Stomach (tissue), 8 donors: ENCODE measurements at regions not wholly inside any gene's neighbourhood (a gene's known extent, or its start where the extent isn't known, plus 50 kb on each side); places are given as distances from the start of the nearest gene placed in this dataset.

ENCODE experiments used
- DNase-seq, 2 donors: peaks; one replicate each; pipeline versions ENCODE4 v3.0.0 to v3.0.0-alpha.2; 2013 to 2019
- H3K27ac ChIP-seq, 5 donors: fragments of 200-600 bp in 4 of 5; sonication (generic) in 4 of 5; one replicate each; pipeline ENCODE4 v1.5.1; 2013 to 2019; ENCODE audit warnings: mild to moderate bottlenecking in 1 of 5, moderate library complexity in 1 of 5
- H3K27me3 ChIP-seq, 3 donors: fragments of 200-600 bp; sonication (generic); one replicate each; pipeline ENCODE4 v1.5.1; 2017 to 2019; ENCODE audit warnings: mixed run types in 1 of 3
- H3K36me3 ChIP-seq, 4 donors: fragments of 200-600 bp; sonication (generic); 1 replicate in 3 of 4; 2 replicates in 1 of 4; pipeline ENCODE4 v1.5.1; 2016 to 2019
- H3K4me1 ChIP-seq, 4 donors: fragments of 200-600 bp; sonication (generic); one replicate each; pipeline ENCODE4 v1.5.1; 2016 to 2019
- H3K4me3 ChIP-seq, 4 donors: fragments of 200-600 bp; sonication (generic) in 3 of 4; one replicate each; pipeline ENCODE4 v1.5.1; 2016 to 2019; ENCODE audit warnings: mild to moderate bottlenecking in 1 of 4
- H3K9me3 ChIP-seq, 4 donors: fragments of 200-600 bp; sonication (generic); one replicate each; pipeline ENCODE4 v1.5.1; 2016 to 2019
- CTCF ChIP-seq, 7 experiments: fragments of 450-650 bp in 4 of 7; fragments of 200-600 bp in 3 of 7; sonication (generic) in 3 of 7; IDR thresholded peaks; one replicate each; pipeline ENCODE4 v1.5.1; 2016 to 2019; ENCODE audit warnings: antibody characterized with exemption in 7 of 7, control low read depth in 2 of 7, mild to moderate bottlenecking in 1 of 7
- EP300 ChIP-seq: sonication (generic); formaldehyde crosslinking; IDR thresholded peaks from one replicate; pipeline ENCODE4 v1.6.1; 2017; ENCODE audit warnings: antibody characterized with exemption
- POLR2A ChIP-seq, 4 donors: fragments of 450-650 bp; IDR thresholded peaks; one replicate each; pipeline ENCODE4 v1.6.1; 2016; ENCODE audit warnings: antibody characterized with exemption in 4 of 4, control low read depth in 2 of 4, mild to moderate bottlenecking in 1 of 4, moderate library complexity in 1 of 4
- POLR2AphosphoS5 ChIP-seq, 3 donors: sonication (generic); formaldehyde crosslinking; IDR thresholded peaks; one replicate each; pipeline ENCODE4 v1.6.1; 2016; ENCODE audit warnings: antibody characterized with exemption in 3 of 3
- WGBS, 5 donors: extraction: QIAGEN DNeasy Blood & Tissue Kit in 3 of 5; methylation state at CpG; one replicate each; pipeline versions ENCODE4 v1.1.5 to v1.1.7; 2013 to 2018; 5-methylcytosine and 5-hydroxymethylcytosine counted together
- intact Hi-C: fragments of 100-400 bp; cut with DNase I; formaldehyde crosslinking; loops from one replicate; pipeline ENCODE4 v1.15.1; 2023; ENCODE audit warnings: low total_unique reads
- donor health status: healthy with polysubstance abuse.
- donor health status: Bipolar disorder and iron deficiency.
- donor health status: healthy.

GRCh38 chr4:62226082-62226481 lies 1026.0 kb downstream of the ADGRL3 start:
- H3K27ac ChIP-seq = no peak overlapping the region
- 51 to 78% (median 60%) methylated on average over 3 of the region's 3 CpGs for WGBS, 5 donors
- TF ChIP-seq POLR2A (IDR thresholded peaks at IDR 0.05) (no peak), CTCF (IDR thresholded peaks at IDR 0.05) (no peak), POLR2AphosphoS5 (IDR thresholded peaks at IDR 0.05) (no peak), EP300 (no peak)
- H3K27me3 ChIP-seq = no peaks in the 10 kb centered on the region
- H3K4me3 ChIP-seq = no peak overlapping the region
- no peaks in the 10 kb centered on the region for H3K36me3 ChIP-seq
- DNase-seq = peak in 1 of 2 donors; percentile 10
- H3K9me3 ChIP-seq = peaks cover 0 to 4% (median under 1%) of the 10 kb centered on the region in 4 donors
- intact Hi-C loops = no loop called here
- H3K4me1 ChIP-seq = no peaks in the 10 kb centered on the region

DNA sequence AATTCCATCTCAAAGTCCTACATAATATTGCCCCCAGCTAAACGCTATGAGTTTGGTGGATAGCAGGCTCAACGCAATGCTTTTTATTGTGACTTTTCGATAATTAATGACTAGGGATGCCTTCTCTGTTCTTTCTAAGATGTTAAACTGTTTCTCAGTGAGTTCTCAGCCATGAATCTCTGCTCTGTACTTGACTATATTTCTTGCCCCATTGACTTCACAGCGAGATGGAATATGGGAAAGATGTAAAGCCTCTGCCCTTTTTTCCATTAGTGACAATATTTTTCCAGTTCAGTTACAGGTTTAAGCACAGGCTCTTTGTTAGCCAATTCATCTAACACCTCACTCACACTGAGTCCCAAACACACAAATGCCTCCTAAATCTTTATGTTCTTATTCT lies 1022.0 kb downstream of the ADGRL3 start:
- Histone ChIP-seq H3K4me3 (no peak overlapping the region), H3K36me3 (no peaks in the 10 kb centered on the region), H3K9me3 (no peaks in the 10 kb centered on the region), H3K27me3 (no peaks in the 10 kb centered on the region), H3K4me1 (no peaks in the 10 kb centered on the region), H3K27ac (no peak overlapping the region)
- no peak for DNase-seq
- WGBS, 5 donors = 83 to 91% (median 87%) methylated on average over 4 of the region's 4 CpGs
- TF ChIP-seq POLR2A (IDR thresholded peaks at IDR 0.05) (no peak), CTCF (IDR thresholded peaks at IDR 0.05) (no peak), EP300 (no peak), POLR2AphosphoS5 (IDR thresholded peaks at IDR 0.05) (no peak)
- intact Hi-C loops = no loop called here

- Histone ChIP-seq H3K36me3 (no peaks in the 10 kb centered on the region), H3K4me3 (no peak overlapping the region), H3K27ac (no peak overlapping the region), H3K4me1 (no peaks in the 10 kb centered on the region), H3K27me3 (no peaks in the 10 kb centered on the region), H3K9me3 (no peaks in the 10 kb centered on the region)
- DNase-seq = no peak
- intact Hi-C loops = no loop called here
- TF ChIP-seq CTCF (IDR thresholded peaks at IDR 0.05) (no peak), POLR2A (IDR thresholded peaks at IDR 0.05) (no peak), POLR2AphosphoS5 (IDR thresholded peaks at IDR 0.05) (no peak), EP300 (no peak)
Measured at GRCh38 chr4:62210486-62210885, 1010.4 kb downstream of the ADGRL3 start.

- WGBS, 5 donors = 52 to 68% (median 63%) methylated on average over 4 of the region's 4 CpGs
- Histone ChIP-seq H3K9me3 (no peaks in the 10 kb centered on the region), H3K27me3 (no peaks in the 10 kb centered on the region), H3K4me3 (no peak overlapping the region), H3K4me1 (no peaks in the 10 kb centered on the region), H3K36me3 (no peaks in the 10 kb centered on the region), H3K27ac (no peak overlapping the region)
- TF ChIP-seq EP300 (no peak), CTCF (IDR thresholded peaks at IDR 0.05) (no peak), POLR2AphosphoS5 (IDR thresholded peaks at IDR 0.05) (no peak), POLR2A (IDR thresholded peaks at IDR 0.05) (no peak)
- no peak for DNase-seq
- intact Hi-C loops = no loop called here
Measured at GRCh38 chr4:62209757-62210485, 1009.8 kb downstream of the ADGRL3 start.
